HL-60 (cell line): ENCODE measurements at regions not wholly inside any gene's neighbourhood (a gene's known extent, or its start where the extent isn't known, plus 50 kb on each side); places are given as distances from the start of the nearest gene placed in this dataset.

Experiments used
- DNase-seq, 2 experiments: peaks; one replicate each; pipeline ENCODE4 v3.0.0-alpha.2; 2010 to 2020; ENCODE audit warnings: low read depth in 1 of 2, low spot score in 1 of 2
- H3K27ac ChIP-seq: fragments of 250-450 bp; sonication (Bioruptor Pico); replicated peaks from 2 replicates; pipeline ENCODE4 v1.5.1; 2020; ENCODE audit warnings: mild to moderate bottlenecking, moderate library complexity
- H3K27me3 ChIP-seq: fragments of 250-450 bp; sonication (Bioruptor Pico); 2 replicates; pipeline ENCODE4 v1.5.1; 2021; ENCODE audit warnings: mild to moderate bottlenecking, moderate library complexity; ENCODE audit not compliant: insufficient read depth, poor library complexity, severe bottlenecking
- H3K4me3 ChIP-seq: replicated peaks from 2 replicates; pipeline ENCODE4 v1.5.1; 2011; ENCODE audit warnings: mild to moderate bottlenecking, control low read depth, low read length; ENCODE audit not compliant: insufficient read depth
- CTCF ChIP-seq: IDR thresholded peaks from one replicate; pipeline ENCODE4 v1.5.1; 2011; ENCODE audit warnings: low read length, control low read depth, inconsistent platforms; ENCODE audit not compliant: insufficient read depth
- GABPA ChIP-seq: IDR thresholded peaks from 2 replicates; pipeline ENCODE4 v1.6.1; 2012; ENCODE audit warnings: low read depth
- POLR2AphosphoS5 ChIP-seq: IDR thresholded peaks from 2 replicates; pipeline ENCODE4 v1.6.1; 2012; ENCODE audit warnings: low read depth
- REST ChIP-seq: IDR thresholded peaks from 2 replicates; pipeline ENCODE4 v1.6.1; 2012; ENCODE audit warnings: low read depth; ENCODE audit not compliant: insufficient replicate concordance
- SPI1 ChIP-seq: IDR thresholded peaks from 2 replicates; pipeline ENCODE4 v1.6.1; 2012; ENCODE audit warnings: low read depth, mild to moderate bottlenecking, borderline replicate concordance

GRCh38 chr3:32623532-32623931, 52.9 kb upstream of the DYNC1LI1 start:
- no peak overlapping the region for H3K27ac ChIP-seq
- TF ChIP-seq GABPA (no peak), REST (no peak), CTCF (no peak), SPI1 (no peak), POLR2AphosphoS5 (no peak)
- no peak for DNase-seq
- no peak overlapping the region for H3K4me3 ChIP-seq
- no peaks in the 10 kb centered on the region for H3K27me3 ChIP-seq

- H3K27me3 ChIP-seq, result no peaks in the 10 kb centered on the region
These were observed 50.8 kb upstream of the DYNC1LI1 start for GRCh38 chr3:32621466-32621865.

More at GRCh38 chr3:32621466-32621865, 50.8 kb upstream of the DYNC1LI1 start:
- TF ChIP-seq GABPA (no peak), POLR2AphosphoS5 (no peak), SPI1 (no peak), CTCF (no peak), REST (no peak)
- DNase-seq, result no peak
- Histone ChIP-seq H3K27ac (no peak overlapping the region), H3K4me3 (no peak overlapping the region)
